ENCODE measurements at regions not wholly inside any gene's neighbourhood (a gene's known extent, or its start where the extent isn't known, plus 50 kb on each side); places are given as distances from the start of the nearest gene placed in this dataset.
"Not testable (repeated sequence)": the region's sequence is repeated elsewhere in the genome, so short reads cannot be mapped to it uniquely, and the experiment has no call there.

- no peak for DNase-seq
Observed at GRCh38 chr14:86779416-86779815, 1213.6 kb downstream of the GALC start.

- DNase-seq, result no peak
Observed at GRCh38 chr14:86777963-86778602, 1214.9 kb downstream of the GALC start.

- DNase-seq, result not testable (repeated sequence)
Observed at GRCh38 chr14:86775896-86776295, 1217.1 kb downstream of the GALC start.

GRCh38 chr14:86774916-86775315, 1218.1 kb downstream of the GALC start:
- no peak for DNase-seq

GRCh38 chr14:86772075-86772474, 1220.9 kb downstream of the GALC start:
- DNase-seq, result no peak

- DNase-seq, result no peak
Observed at GRCh38 chr14:86770186-86770585, 1222.8 kb downstream of the GALC start.

GRCh38 chr14:86766469-86766868, 1226.5 kb downstream of the GALC start:
- no peak for DNase-seq

- DNase-seq, result no peak
Observed at GRCh38 chr14:86761611-86762010, 1231.4 kb downstream of the GALC start.

- no peak for DNase-seq
Observed at GRCh38 chr14:86756521-86757190, 1226.7 kb downstream of the FLRT2 start.

- DNase-seq, result not testable (repeated sequence)
Observed at GRCh38 chr14:86750488-86750887, 1220.5 kb downstream of the FLRT2 start.

- no peak for DNase-seq
Observed at GRCh38 chr14:86739761-86740160, 1209.8 kb downstream of the FLRT2 start.

GRCh38 chr14:86731427-86731826, 1201.5 kb downstream of the FLRT2 start:
- not testable (repeated sequence) for DNase-seq

GRCh38 chr14:86723254-86723624, 1193.3 kb downstream of the FLRT2 start:
- no peak for DNase-seq

- DNase-seq, result no peak
Observed at GRCh38 chr14:86722612-86723253, 1192.8 kb downstream of the FLRT2 start.

GRCh38 chr14:86714575-86714974, 1184.6 kb downstream of the FLRT2 start:
- DNase-seq, result no peak

- DNase-seq, result no peak
Observed at GRCh38 chr14:86714153-86714552, 1184.2 kb downstream of the FLRT2 start.

- no peak for DNase-seq
Observed at GRCh38 chr14:86712727-86713126, 1182.8 kb downstream of the FLRT2 start.

- no peak for DNase-seq
Observed at GRCh38 chr14:86712176-86712575, 1182.2 kb downstream of the FLRT2 start.

- no peak for DNase-seq
Observed at GRCh38 chr14:86708846-86709339, 1178.9 kb downstream of the FLRT2 start.

GRCh38 chr14:86707071-86707470, 1177.1 kb downstream of the FLRT2 start:
- no peak for DNase-seq

GRCh38 chr14:86683561-86683960, 1153.6 kb downstream of the FLRT2 start:
- no peak for DNase-seq

GRCh38 chr14:86675059-86675458, 1145.1 kb downstream of the FLRT2 start:
- no peak for DNase-seq

GRCh38 chr14:86673523-86673969, 1143.6 kb downstream of the FLRT2 start:
- no peak for DNase-seq

GRCh38 chr14:86672080-86672479, 1142.1 kb downstream of the FLRT2 start:
- DNase-seq, result no peak
